HL-60 (cell line): ENCODE measurements at regions not wholly inside any gene's neighbourhood (a gene's known extent, or its start where the extent isn't known, plus 50 kb on each side); places are given as distances from the start of the nearest gene placed in this dataset.

Experiments
- DNase-seq, 2 experiments: peaks; one replicate each; pipeline ENCODE4 v3.0.0-alpha.2; 2010 to 2020; ENCODE audit warnings: low read depth in 1 of 2, low spot score in 1 of 2
- H3K27ac ChIP-seq: fragments of 250-450 bp; sonication (Bioruptor Pico); replicated peaks from 2 replicates; pipeline ENCODE4 v1.5.1; 2020; ENCODE audit warnings: mild to moderate bottlenecking, moderate library complexity
- H3K27me3 ChIP-seq: fragments of 250-450 bp; sonication (Bioruptor Pico); 2 replicates; pipeline ENCODE4 v1.5.1; 2021; ENCODE audit warnings: mild to moderate bottlenecking, moderate library complexity; ENCODE audit not compliant: insufficient read depth, poor library complexity, severe bottlenecking
- H3K4me3 ChIP-seq: replicated peaks from 2 replicates; pipeline ENCODE4 v1.5.1; 2011; ENCODE audit warnings: mild to moderate bottlenecking, control low read depth, low read length; ENCODE audit not compliant: insufficient read depth
- GABPA ChIP-seq: IDR thresholded peaks from 2 replicates; pipeline ENCODE4 v1.6.1; 2012; ENCODE audit warnings: low read depth
- POLR2AphosphoS5 ChIP-seq: IDR thresholded peaks from 2 replicates; pipeline ENCODE4 v1.6.1; 2012; ENCODE audit warnings: low read depth
- SPI1 ChIP-seq: IDR thresholded peaks from 2 replicates; pipeline ENCODE4 v1.6.1; 2012; ENCODE audit warnings: low read depth, mild to moderate bottlenecking, borderline replicate concordance
- TF ChIP-seq, protein P1 (sequence below): IDR thresholded peaks from one replicate; pipeline ENCODE4 v1.5.1; 2011; ENCODE audit warnings: low read length, control low read depth, inconsistent platforms; ENCODE audit not compliant: insufficient read depth
- TF ChIP-seq, protein P2 (sequence below): IDR thresholded peaks from 2 replicates; pipeline ENCODE4 v1.6.1; 2012; ENCODE audit warnings: low read depth; ENCODE audit not compliant: insufficient replicate concordance

GRCh38 chr6:40640599-40641227, 53.5 kb upstream of the LRFN2 start:
- TF ChIP-seq, protein P1, sequence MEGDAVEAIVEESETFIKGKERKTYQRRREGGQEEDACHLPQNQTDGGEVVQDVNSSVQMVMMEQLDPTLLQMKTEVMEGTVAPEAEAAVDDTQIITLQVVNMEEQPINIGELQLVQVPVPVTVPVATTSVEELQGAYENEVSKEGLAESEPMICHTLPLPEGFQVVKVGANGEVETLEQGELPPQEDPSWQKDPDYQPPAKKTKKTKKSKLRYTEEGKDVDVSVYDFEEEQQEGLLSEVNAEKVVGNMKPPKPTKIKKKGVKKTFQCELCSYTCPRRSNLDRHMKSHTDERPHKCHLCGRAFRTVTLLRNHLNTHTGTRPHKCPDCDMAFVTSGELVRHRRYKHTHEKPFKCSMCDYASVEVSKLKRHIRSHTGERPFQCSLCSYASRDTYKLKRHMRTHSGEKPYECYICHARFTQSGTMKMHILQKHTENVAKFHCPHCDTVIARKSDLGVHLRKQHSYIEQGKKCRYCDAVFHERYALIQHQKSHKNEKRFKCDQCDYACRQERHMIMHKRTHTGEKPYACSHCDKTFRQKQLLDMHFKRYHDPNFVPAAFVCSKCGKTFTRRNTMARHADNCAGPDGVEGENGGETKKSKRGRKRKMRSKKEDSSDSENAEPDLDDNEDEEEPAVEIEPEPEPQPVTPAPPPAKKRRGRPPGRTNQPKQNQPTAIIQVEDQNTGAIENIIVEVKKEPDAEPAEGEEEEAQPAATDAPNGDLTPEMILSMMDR = no peak
- TF ChIP-seq GABPA = no peak
- no peak for TF ChIP-seq POLR2AphosphoS5
- TF ChIP-seq SPI1 = no peak
- TF ChIP-seq, protein P2, sequence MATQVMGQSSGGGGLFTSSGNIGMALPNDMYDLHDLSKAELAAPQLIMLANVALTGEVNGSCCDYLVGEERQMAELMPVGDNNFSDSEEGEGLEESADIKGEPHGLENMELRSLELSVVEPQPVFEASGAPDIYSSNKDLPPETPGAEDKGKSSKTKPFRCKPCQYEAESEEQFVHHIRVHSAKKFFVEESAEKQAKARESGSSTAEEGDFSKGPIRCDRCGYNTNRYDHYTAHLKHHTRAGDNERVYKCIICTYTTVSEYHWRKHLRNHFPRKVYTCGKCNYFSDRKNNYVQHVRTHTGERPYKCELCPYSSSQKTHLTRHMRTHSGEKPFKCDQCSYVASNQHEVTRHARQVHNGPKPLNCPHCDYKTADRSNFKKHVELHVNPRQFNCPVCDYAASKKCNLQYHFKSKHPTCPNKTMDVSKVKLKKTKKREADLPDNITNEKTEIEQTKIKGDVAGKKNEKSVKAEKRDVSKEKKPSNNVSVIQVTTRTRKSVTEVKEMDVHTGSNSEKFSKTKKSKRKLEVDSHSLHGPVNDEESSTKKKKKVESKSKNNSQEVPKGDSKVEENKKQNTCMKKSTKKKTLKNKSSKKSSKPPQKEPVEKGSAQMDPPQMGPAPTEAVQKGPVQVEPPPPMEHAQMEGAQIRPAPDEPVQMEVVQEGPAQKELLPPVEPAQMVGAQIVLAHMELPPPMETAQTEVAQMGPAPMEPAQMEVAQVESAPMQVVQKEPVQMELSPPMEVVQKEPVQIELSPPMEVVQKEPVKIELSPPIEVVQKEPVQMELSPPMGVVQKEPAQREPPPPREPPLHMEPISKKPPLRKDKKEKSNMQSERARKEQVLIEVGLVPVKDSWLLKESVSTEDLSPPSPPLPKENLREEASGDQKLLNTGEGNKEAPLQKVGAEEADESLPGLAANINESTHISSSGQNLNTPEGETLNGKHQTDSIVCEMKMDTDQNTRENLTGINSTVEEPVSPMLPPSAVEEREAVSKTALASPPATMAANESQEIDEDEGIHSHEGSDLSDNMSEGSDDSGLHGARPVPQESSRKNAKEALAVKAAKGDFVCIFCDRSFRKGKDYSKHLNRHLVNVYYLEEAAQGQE = no peak
- DNase-seq = peak in 1 of 2 experiments; percentile 13
- Histone ChIP-seq H3K4me3 (no peak overlapping the region), H3K27me3 (peaks cover 5% of the 10 kb centered on the region), H3K27ac (no peak overlapping the region)
